ENCODE measurements at regions not wholly inside any gene's neighbourhood (a gene's known extent, or its start where the extent isn't known, plus 50 kb on each side); places are given as distances from the start of the nearest gene placed in this dataset.

DNA sequence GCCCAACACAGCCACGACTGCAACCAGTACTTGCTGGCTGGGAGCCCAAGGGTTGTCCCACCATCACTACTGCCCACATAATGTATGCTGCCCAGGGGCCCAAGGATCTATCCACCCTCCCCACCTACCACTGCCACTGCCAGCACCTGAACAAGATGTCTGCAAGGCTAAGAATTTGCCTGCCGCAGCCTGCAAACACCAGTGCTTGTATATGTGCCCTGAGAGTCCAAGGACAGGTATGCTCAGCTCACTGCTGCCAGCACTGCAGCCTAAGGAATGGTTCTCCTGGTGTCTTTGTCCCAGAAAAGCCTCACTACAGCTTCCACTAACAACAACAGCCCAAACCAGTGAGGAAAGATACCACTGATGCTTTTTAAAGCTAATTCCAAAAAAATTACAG, 1174.0 kb downstream of the SORCS1 start:
- Histone ChIP-seq H2BK15ac (ENCODE audit: low read depth, low read length) (no peak overlapping the region), H3K79me1 (ENCODE audit: low read depth in 1 of 2, low read length in 2 of 2) (no peaks in the 10 kb centered on the region), H4K91ac (ENCODE audit: insufficient read depth, low read depth, low read length) (no peak overlapping the region), H3K4me1 (ENCODE audit: control insufficient read depth, insufficient read depth, low read length) (no peaks in the 10 kb centered on the region), H3K9me3 (ENCODE audit: control insufficient read depth, insufficient read depth, low read length) (peaks cover 8% of the 10 kb centered on the region; the same call in 1 of the 2 replicates), H2BK20ac (ENCODE audit: low read depth, low read length) (no peak overlapping the region), H3K14ac (replicated peaks; ENCODE audit: low read depth, low read length) (no peak overlapping the region), H2AK5ac (ENCODE audit: low read depth, low read length) (no peak overlapping the region), H3K27ac (ENCODE audit: insufficient read depth, low read length) (no peak overlapping the region), H2BK5ac (ENCODE audit: low read depth, low read length, poor library complexity, severe bottlenecking) (no peak overlapping the region), H2AFZ (replicated peaks; ENCODE audit: low read length, poor library complexity) (no peak overlapping the region), H3K36me3 (ENCODE audit: control insufficient read depth, insufficient read depth, low read length) (no peaks in the 10 kb centered on the region), H3K27me3 (ENCODE audit: control insufficient read depth, insufficient read depth, low read length) (no peaks in the 10 kb centered on the region), H4K20me1 (ENCODE audit: insufficient read depth, low read length) (no peaks in the 10 kb centered on the region), H3K4me3 (ENCODE audit: insufficient read depth, low read depth, low read length) (no peak overlapping the region), H3K4me2 (ENCODE audit: low read depth, low read length) (no peak overlapping the region), H3K9ac (ENCODE audit: low read depth, low read length) (no peak overlapping the region), H2BK120ac (ENCODE audit: low read depth, low read length) (no peak overlapping the region), H3K18ac (ENCODE audit: low read depth, low read length) (no peak overlapping the region), H3K4ac (ENCODE audit: low read depth, low read length) (no peak overlapping the region), H4K5ac (ENCODE audit: low read depth, low read length) (no peak overlapping the region), H3K9me1 (ENCODE audit: insufficient read depth, low read length) (no peaks in the 10 kb centered on the region), H4K8ac (ENCODE audit: low read depth in 2 of 2, low read length in 2 of 2) (no peak overlapping the region), H2AK9ac (replicated peaks; ENCODE audit: low read depth, low read length, poor library complexity) (no peak overlapping the region), H3K56ac (ENCODE audit: extremely low read depth, insufficient read depth, low read length) (no peak overlapping the region), H3K23ac (ENCODE audit: low read depth, low read length) (no peak overlapping the region)
- no TSS peak for BruUV-seq (replicated peaks)
- WGBS, 2 experiments (ENCODE audit: extremely low coverage in 2 of 2, insufficient read length in 1 of 2), result 71% methylated on average over 1 of the region's 2 CpGs; no CpG with 5 or more reads in 1 of the 2 experiments
- intact Hi-C loops (cut with micrococcal nuclease) (no loop called here), in situ Hi-C loops (cut with MboI; ENCODE audit: low sequenced_read_pairs) (no loop called here), dilution Hi-C loops (cut with HindIII; ENCODE audit: low sequenced_read_pairs, unreplicated experiment) (no loop called here)
- POLR2A ChIA-PET (ENCODE audit: unreplicated experiment), result no interaction called here
- ATAC-seq (ENCODE audit: low read depth), result no peak
- CTCF ChIA-PET, result no interaction called here
- DNase-seq, result no peak
- no peak for TF ChIP-seq POLR2A (IDR thresholded peaks at IDR 0.05; ENCODE audit: low read depth, low read length)
- no peak for TF ChIP-seq CEBPB (IDR thresholded peaks at IDR 0.05; ENCODE audit: low read depth, low read length)
- TF ChIP-seq RFX5 (IDR thresholded peaks at IDR 0.05; ENCODE audit: low read depth, low read length), result no peak
- TF ChIP-seq, protein P1, sequence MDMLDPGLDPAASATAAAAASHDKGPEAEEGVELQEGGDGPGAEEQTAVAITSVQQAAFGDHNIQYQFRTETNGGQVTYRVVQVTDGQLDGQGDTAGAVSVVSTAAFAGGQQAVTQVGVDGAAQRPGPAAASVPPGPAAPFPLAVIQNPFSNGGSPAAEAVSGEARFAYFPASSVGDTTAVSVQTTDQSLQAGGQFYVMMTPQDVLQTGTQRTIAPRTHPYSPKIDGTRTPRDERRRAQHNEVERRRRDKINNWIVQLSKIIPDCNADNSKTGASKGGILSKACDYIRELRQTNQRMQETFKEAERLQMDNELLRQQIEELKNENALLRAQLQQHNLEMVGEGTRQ (IDR thresholded peaks at IDR 0.05; ENCODE audit: low read depth, low read length), result no peak
- TF ChIP-seq MAZ (IDR thresholded peaks at IDR 0.05; ENCODE audit: borderline replicate concordance, low read depth, low read length), result no peak
- no peak for TF ChIP-seq MXI1 (IDR thresholded peaks at IDR 0.05; ENCODE audit: borderline replicate concordance, low read depth, low read length)
- no peak for TF ChIP-seq MAFK (IDR thresholded peaks at IDR 0.05; ENCODE audit: low read depth, low read length)
- no peak for TF ChIP-seq SMC3 (IDR thresholded peaks at IDR 0.05; ENCODE audit: low read depth, low read length)
- no peak for TF ChIP-seq CHD1 (IDR thresholded peaks at IDR 0.05; ENCODE audit: low read depth, low read length)
- TF ChIP-seq RCOR1 (IDR thresholded peaks at IDR 0.05; ENCODE audit: insufficient replicate concordance, low read length), result no peak
- TF ChIP-seq, protein P2, sequence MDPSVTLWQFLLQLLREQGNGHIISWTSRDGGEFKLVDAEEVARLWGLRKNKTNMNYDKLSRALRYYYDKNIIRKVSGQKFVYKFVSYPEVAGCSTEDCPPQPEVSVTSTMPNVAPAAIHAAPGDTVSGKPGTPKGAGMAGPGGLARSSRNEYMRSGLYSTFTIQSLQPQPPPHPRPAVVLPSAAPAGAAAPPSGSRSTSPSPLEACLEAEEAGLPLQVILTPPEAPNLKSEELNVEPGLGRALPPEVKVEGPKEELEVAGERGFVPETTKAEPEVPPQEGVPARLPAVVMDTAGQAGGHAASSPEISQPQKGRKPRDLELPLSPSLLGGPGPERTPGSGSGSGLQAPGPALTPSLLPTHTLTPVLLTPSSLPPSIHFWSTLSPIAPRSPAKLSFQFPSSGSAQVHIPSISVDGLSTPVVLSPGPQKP (IDR thresholded peaks at IDR 0.05; ENCODE audit: borderline replicate concordance, low read depth, low read length), result no peak
- TF ChIP-seq NFE2L2 (IDR thresholded peaks at IDR 0.05; ENCODE audit: low read depth, low read length), result no peak
